CD4-positive, alpha-beta T cell treated with Interleukin-2 at 100 ng/mL for 4 hours (primary cell): ENCODE measurements at regions not wholly inside any gene's neighbourhood (a gene's known extent, or its start where the extent isn't known, plus 50 kb on each side); places are given as distances from the start of the nearest gene placed in this dataset.

Experiments used
- DNase-seq: peaks from one replicate; pipeline ENCODE4 v3.0.0-alpha.2; 2020; ENCODE audit warnings: low spot score

DNA sequence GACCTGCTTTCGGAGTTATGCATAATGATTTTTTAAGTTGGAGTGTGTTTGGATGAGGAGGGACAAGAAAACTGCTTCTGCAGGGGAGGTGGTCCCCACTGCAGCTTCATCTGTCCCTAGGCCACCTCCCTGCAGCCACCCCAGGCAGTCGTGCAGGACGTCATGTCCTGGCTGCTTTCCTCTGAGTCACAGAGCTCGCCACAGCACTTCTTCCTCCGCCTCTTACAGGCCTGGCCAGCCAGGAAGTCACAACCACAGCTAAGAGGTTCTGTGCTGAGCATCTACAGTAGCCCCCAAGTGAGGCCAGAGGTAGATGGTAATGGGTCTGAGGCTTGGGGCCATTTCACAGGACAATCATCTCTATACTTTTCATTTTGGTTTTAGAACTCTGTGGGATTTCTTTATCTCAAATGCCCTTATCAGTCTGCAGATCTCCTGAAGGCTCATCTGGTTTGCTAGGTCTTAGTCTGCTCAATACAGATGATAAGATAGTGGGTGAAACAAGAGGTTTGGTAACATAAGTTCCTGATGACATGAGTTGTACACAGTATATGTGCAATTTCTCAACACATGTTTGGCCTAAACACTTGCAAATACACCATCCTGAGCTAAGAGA is 106.4 kb downstream of the ARF6 start:
- DNase-seq, result peak; percentile 82

DNA sequence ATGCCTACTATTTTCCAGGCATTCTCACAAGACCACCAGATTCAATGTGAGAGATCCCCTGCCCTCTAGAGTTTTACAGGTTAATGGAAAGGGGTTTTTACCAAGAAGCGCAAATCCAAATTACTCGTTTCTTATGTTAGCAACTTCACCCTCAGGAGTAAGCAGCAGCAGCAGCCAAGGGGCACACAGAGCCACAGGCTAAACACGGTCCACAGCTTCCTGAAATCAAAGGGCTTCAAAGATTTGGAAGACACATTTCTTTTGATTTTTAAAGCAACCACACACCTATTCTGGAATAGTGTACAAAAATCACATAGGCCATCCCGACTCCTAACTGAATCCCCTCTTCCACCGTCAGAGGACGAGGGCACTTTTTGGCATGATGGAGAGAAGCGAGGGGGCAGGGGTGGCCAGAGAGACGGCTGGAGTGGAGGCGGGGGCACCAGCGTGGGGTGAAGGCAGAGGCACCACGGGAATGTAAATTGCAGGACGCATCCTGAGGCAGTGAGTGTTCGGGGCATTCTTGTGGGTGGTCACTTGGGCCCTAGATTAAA is 107.0 kb downstream of the ARF6 start:
- no peak for DNase-seq

DNA sequence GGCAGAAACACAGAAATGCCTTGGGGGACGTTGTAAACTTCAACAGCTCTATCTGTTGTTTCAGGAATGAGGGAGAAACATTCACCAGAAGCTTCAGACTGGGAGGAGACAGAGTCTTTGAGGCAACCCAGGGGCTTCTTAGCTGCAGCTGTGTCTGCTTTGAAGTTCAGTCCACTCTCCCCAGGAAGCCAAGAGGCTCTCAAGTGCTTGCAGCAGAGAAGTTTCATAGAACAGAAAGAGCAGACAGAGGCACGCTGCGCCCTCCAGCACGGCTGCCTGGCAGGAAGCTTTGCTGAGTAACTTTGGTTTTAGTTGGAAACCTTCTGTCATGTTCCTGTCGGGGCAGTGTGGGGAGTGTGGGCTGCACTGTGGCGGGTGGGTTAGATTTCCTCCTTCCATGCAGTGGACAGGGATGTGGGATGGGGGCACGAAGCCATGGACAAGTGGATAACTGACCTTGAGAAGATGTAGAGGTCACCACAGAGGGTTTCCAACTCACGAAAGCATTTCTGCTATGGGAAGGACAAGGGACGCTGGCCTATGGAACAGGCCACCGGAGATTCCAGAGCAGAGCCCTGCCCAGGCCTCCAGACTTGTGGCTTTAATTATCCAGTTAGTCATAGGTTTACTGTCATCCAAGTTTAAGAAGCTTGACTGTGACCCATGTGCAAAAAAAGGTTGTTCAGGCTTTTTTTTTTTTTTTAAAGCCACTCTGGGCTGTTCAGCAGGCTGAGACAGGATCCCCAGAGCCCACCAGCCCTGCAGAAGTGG is 107.7 kb downstream of the ARF6 start:
- peak; percentile 88 for DNase-seq

DNA sequence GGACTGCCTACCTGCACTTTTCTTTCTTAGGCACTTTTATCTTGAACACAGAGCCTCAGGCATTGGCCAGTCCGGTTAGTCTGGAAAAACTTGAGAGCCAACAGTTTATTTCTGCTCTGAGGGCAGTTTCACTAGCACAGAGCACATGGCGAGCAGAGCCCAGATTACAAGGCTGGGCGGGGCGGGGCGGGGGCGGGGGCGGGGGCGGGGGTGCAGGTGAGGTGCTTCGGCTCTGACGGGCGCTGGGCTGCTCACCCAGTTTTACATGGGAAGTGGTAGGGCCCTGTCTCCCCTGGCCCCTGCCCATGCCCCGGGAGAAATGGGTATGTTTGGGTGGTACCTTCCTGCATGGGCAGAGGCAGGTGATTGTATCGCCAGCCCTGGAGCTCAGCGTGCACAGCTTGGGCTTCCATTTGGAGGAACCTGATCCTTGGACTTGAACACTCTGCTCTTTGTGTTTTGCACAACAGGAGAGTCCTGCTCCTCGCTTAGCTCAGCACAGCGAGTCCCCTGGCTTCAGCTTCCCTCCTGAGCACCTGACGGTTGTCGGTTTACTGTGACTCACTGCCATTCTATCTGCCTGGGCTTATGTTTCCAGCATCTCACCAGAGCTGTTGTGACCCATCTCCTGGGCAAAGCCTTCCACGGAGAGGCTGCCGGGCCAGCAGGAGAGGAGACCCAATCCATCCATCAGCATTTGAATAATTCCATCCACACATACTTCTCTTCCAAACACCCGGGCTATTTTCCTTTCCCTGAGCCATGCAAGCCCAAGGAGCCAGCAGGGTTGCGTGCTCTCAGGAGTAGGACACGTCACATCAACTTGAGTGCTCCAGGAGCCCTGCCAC is 108.5 kb downstream of the ARF6 start:
- DNase-seq, result peak; percentile 83

DNA sequence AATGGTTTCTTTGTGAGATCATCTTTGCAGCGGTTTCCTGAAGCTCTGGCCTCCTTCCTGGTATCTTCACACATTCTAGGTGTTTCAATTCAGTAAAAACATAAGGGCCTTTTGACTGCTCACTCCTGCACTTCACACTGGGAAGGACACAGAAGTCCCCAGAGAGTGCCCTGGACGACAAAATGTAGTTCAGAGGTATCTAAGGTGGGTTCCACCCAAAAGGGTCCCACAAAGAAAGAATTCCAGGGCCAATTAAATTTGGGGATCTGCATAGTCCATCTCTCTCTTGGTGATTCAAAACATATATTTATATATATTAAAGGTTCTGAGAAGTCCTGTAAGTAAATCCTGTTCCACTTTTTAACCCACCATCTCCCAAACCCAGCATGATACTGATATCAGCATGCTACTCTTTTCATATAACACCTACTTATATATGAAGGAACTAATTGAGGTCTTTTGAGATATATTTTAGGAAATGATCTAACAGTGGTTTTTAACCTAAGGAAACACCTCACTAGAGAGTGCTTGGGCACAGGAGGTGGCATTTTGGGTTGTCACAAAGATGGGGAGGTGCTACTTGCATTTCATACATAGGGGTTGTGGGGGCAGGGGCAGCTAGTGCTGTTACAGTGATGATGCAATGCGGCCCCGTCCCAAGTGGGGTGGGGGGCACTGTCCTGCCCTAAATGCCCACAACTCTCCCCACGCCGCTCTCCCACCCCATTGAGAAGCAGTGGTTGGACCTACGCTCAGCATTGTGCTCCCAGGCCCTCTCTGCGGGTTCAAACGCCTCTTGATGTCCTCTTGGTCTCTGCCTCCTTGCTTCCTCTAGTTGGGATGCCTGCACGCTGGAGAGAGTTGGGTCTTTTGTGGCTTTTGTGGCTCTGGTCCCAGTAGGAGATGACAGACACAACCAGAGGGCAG is 109.4 kb downstream of the ARF6 start:
- peak; percentile 89 for DNase-seq

DNA sequence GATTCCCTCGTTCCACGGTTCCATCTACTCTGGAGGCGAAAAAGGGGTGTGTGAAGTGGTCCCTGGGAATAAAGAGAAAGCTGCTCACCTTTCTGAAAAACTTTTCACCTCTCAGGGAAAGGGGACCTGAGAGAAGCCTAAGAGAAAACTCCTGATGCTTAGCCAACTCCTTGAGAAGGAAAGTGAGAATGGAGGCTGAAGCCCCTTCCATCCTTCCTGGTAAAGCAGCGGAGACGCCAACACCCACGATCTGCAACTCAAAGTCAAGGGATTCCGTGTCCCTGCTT is 110.0 kb downstream of the ARF6 start:
- no peak for DNase-seq

DNA sequence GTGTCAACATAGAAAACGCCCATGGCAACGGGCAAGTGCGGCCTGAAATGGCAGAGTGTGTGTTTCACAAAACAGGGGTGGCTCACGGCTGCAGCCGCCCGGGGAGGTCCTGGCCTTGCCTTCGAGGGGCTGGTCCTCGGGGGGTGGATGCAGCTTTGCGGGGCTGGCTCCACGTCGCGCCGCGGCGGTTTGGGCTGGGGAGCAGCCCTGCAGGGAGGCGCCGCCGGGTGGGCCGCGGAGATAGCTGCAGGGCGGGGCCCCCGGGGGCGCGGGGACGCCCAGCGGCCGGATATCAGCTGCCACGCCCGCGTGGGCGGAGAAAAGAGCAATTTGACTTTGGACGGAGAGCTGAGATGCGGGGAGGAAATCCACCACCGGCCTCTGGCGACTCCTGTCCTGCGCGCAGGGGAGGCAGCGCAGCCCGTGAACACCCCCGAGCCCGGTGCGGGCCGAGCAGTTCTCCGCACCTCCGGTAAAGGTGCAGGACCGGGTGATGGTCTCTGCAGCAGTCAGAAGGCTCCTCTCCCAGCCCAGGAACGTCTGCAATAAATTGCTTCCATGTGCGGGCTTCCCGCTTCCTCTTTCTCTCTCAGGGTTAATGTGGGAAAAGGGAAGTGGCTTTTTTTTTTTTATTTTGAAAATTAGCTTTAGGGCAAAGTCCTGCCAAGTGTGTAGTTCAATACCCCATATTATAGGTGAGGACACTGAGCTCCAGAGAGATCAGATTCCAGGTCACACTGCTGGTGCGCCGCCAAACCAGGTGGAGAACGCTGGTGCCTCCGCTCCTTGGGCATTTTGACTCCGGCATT is 110.5 kb downstream of the ARF6 start:
- DNase-seq, result peak; percentile 84

DNA sequence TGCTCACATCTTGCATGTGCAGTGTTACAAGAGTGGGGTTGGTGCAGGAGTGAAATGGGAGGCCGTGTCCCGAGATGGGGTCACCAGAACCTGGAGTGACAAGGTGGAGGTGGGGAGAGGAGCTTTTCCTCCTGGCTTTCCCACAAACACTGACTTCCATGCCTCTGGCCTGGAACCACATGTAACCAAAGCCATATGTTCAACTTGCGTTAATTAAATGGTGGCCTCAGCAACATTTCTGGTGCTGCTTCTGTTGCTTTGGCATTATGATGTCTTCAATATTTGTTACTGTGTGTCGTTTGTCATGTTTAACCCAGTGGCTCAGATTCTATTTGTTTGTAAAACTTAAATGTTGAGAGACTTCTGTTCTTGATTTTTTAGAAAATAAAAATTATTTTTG is 110.2 kb downstream of the VCPKMT start:
- no peak for DNase-seq

DNA sequence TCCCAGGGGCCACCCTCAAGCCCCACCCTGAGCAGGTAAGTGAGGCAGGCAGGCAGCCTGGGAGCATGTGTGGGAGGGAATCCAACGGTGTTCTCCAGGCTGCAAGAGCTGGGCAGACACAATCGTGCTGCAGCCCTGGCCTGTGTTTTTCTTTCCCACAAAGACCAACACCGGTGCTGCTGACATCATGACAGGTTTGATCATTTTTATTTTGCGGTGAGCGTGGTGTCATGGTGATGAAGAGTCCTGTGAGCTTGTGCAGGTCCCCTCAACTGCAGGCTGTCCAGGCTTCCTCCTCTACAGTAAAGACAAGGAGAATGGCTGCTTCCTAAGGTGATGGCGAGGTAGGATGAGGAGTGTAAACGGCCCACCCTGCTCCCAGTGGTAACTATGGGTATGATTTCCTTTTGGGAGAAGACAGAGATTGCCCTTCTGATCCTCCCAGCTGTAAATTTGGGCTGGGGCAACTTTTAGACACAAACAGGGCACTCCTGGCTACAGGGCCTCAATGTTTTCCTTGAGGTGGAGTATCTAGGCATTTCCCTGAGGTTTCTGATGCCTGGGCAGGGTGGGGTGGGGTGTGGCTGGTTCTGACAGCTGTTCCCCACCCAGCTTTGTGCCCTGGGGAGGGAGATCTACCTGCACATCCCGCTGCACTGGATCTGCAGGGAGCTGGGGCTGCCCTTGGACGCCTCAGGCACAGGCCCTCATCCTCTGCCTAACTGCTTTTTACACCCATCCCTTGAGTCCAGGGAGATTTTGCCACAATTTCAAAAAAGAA is 109.1 kb downstream of the VCPKMT start:
- DNase-seq, result no peak

DNA sequence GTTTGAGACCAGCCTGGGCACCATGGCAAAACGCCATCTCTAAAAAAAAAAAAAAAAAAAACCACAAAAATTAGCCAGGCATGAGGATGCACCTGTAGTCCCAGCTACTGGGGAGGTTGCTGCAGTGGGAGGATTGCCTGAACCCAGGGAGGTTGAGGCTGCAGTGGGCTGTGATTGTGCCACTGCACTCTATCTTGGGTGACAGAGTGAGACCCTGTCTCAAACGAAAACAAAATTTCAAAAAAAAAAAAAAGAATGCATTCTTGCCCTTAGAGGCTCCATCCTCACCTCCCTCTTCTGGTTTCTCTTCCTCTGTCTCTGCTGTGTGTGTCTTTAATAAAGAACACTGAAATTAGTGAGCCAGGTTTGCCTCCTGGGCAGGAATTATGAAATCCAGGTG is 107.8 kb downstream of the VCPKMT start:
- no peak for DNase-seq

DNA sequence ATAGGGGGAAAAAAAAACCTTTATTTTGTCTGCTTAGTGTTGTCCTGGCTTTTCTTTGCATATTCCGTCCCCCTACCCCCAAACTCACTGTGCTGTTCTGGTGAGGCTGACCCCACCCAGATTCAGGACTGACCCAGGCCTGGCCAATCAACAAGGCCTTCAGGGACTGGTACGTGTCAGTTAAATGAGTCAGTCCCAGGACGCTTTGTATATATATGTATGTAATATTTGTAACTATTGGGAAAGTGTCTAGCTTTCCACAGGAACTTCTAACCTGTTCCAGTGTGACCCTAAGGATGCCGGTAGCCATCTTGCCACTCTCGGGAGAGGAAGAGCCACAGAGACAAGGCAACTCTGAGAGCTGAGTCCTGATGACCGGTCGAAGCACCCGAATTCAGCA is 107.4 kb downstream of the VCPKMT start:
- no peak for DNase-seq

DNA sequence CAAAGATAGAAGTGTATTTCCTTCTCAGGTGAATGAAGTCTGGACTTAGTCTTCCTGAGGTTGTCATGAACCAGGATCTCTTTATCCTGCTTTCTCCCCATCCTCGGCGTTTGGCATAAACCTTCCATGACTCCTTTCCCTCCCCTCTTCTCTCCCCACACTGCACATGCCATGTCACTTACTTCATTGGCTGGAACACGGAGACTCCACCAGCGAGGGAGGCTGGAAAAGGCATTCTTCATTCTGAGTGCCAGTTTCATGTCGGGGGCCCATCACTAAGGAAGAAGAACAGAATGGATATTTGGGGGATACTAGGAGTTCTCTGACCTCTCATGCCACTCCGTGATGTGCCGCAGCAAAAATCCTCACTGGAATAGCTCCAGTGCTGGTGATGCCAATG is 105.6 kb downstream of the VCPKMT start:
- DNase-seq, result no peak

DNA sequence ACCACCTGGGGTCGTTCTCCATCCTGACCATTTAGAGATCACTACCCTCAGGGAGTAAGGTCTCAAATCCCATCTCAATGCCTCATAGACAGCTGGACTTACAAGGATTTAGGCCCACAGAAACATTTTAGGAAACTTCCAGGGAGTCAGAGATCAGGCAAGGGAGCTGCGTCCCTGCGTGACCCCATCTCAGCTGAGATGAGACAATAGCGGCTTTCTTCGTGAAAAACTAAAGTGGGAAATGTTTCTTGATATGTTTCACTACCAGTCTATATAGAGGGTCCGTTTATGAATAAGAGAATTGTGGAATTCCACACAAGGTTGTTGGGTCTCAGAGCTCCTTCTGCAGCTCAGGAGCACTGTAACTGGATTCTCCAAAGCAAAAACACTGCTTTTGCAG is 105.1 kb downstream of the VCPKMT start:
- no peak for DNase-seq

DNA sequence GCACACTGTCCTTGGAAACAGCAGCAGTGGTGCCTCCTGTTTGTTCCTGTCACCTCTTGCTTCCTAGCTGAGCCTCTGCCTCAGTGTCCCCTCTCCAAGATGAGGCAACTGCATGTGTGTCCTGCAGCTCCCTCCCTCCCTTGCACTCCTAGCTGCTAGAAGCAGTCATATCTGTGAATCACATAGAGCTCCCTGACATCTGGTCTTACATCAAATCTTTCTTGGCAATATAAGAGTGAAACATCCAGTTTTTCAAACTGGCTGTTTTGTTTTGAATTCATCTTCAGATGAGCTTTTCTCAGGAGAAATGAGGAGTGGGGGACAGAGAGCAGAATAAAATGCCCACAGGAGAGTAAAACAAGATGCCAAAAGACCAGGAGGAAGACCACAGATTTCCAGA is 103.7 kb downstream of the VCPKMT start:
- DNase-seq, result no peak

DNA sequence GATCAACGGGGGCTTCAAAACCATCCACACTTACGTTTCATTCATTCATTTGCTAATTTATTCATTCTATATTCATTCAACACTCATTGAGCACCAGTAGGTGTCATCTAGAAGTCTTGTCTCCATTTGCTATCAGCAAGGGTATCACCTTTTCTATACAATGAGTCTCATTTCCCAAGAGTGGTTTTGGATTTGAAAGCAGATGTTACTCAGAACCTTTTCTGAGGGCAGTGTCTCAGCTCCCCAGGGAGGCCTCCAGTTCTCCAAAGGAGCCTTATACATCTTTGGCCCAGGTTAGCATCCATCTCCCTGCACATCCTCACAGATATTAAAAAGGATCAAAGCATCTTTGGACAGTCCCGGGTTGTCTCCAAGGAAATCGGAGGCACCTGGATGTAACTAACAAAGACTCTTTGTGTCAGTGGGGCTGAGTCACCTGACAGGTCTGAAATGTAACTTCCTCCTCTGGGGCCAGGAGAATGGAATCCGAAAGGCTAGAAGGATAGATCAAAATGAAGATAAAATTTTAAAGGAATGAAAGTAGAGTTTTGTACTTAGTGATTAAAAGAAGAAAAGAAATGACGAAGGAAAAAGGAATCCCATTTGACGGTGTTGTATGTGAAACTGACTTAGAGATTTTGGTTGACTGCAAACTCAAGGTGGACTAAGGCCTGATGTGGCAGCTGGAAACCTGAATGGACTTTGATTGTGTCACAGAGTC is 103.0 kb downstream of the VCPKMT start:
- DNase-seq, result no peak

DNA sequence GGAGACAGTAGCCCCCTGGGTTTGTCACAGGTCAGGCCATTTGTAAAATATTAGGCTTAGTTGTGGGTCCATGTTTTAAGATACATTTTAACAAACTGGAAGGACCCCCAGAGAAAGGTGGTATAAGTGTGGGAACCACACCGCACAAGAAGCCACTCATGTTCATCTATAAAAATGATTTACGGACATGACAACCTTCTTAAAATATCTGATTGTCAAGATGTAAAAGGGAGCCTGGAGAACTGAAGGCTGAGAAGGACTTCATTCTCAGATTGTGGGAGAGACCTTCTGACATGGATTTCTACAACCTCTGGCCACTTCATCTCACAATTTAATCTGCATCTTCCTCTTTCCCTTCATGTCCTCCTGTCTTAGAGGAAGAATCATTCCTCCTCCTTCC is 102.4 kb downstream of the VCPKMT start:
- no peak for DNase-seq

DNA sequence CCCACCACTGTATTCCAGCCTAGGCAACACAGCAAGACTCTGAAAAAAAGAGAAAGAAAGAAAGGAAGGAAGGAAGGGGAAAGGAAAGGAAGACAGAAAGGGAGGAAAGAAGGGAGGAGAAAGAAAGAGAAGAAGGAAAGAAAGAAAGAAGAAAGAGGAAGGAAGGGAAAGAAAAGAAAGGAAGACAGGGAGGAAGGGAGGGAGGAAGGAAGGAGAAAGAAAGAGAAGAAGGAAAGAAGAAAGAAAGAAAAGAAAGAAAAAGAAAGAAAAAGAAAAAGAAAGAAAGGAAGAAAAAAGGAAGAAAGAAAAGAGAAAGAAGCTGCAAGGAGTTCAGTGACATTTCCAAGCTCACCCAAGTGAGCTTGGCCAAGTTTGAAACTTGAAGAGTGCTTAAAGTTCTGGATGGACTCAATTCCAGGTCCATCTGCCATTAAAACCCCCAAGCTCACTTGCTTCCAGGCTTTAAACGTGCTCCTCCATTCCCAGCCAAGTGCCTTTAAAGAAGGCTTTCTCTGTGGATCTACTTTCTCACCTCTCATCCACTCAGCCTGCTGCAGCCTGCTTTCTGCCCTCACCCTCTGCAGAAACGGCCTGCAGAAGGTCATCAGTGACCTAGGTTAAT is 101.5 kb downstream of the VCPKMT start:
- no peak for DNase-seq

DNA sequence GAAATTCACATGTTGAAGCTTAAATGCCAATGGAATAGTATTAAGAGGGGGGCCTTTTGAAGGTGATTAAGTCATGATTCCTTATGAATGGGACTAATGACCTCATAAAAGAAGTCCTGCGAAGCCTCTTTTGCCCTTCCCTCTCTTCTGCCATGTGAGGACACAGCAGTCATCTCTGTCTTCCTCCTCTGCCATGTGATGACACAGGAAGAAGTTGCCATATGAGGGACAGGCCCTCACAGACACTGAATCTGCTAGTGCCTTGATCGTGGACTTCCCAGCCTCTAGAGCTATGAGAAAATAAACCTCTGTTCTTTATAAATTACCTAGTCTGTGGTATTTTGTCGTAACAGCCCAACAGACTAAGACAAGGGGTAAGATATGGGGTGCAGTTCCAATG is 100.7 kb downstream of the VCPKMT start:
- no peak for DNase-seq
